ENCODE measurements at regions not wholly inside any gene's neighbourhood (a gene's known extent, or its start where the extent isn't known, plus 50 kb on each side); places are given as distances from the start of the nearest gene placed in this dataset.

- in situ Hi-C loops (cut with HindIII; ENCODE audit: low sequenced_read_pairs): no loop called here
- no peak for TF ChIP-seq CTCF (IDR thresholded peaks at IDR 0.05; ENCODE audit: low read depth, low read length, missing control alignments)
- no peak overlapping the region for H3K4me3 ChIP-seq (ENCODE audit: low read depth, low read length)
- no peak for DNase-seq (ENCODE audit: low read depth)
Observed at GRCh38 chr14:75368333-75368732, 59.5 kb upstream of the JDP2 start.

GRCh38 chr14:75369506-75369905 lies 58.3 kb upstream of the JDP2 start:
- no peak for DNase-seq (ENCODE audit: low read depth)
- in situ Hi-C loops (cut with HindIII; ENCODE audit: low sequenced_read_pairs): no loop called here
- TF ChIP-seq CTCF (IDR thresholded peaks at IDR 0.05; ENCODE audit: low read depth, low read length, missing control alignments): no peak
- H3K4me3 ChIP-seq (ENCODE audit: low read depth, low read length): no peak overlapping the region

- no peak for TF ChIP-seq CTCF (IDR thresholded peaks at IDR 0.05; ENCODE audit: low read depth, low read length, missing control alignments)
- in situ Hi-C loops (cut with HindIII; ENCODE audit: low sequenced_read_pairs): no loop called here
- no peak for DNase-seq (ENCODE audit: low read depth)
- H3K4me3 ChIP-seq (ENCODE audit: low read depth, low read length): no peak overlapping the region
Observed at GRCh38 chr14:75370416-75371205, 57.2 kb upstream of the JDP2 start.

GRCh38 chr14:75371297-75371696 lies 56.5 kb upstream of the JDP2 start:
- TF ChIP-seq CTCF (IDR thresholded peaks at IDR 0.05; ENCODE audit: low read depth, low read length, missing control alignments): no peak
- H3K4me3 ChIP-seq (ENCODE audit: low read depth, low read length): no peak overlapping the region
- in situ Hi-C loops (cut with HindIII; ENCODE audit: low sequenced_read_pairs): no loop called here
- no peak for DNase-seq (ENCODE audit: low read depth)

- no peak overlapping the region for H3K4me3 ChIP-seq (ENCODE audit: low read depth, low read length)
- peak; percentile 8 for DNase-seq (ENCODE audit: low read depth)
- TF ChIP-seq CTCF (IDR thresholded peaks at IDR 0.05; ENCODE audit: low read depth, low read length, missing control alignments): no peak
- in situ Hi-C loops (cut with HindIII; ENCODE audit: low sequenced_read_pairs): no loop called here
Observed at GRCh38 chr14:75372260-75372659, 55.6 kb upstream of the JDP2 start.

GRCh38 chr14:75373133-75373532 lies 54.7 kb upstream of the JDP2 start:
- TF ChIP-seq CTCF (IDR thresholded peaks at IDR 0.05; ENCODE audit: low read depth, low read length, missing control alignments): no peak
- DNase-seq (ENCODE audit: low read depth): no peak
- H3K4me3 ChIP-seq (ENCODE audit: low read depth, low read length): no peak overlapping the region
- in situ Hi-C loops (cut with HindIII; ENCODE audit: low sequenced_read_pairs): no loop called here
